ENCODE measurements at regions not wholly inside any gene's neighbourhood (a gene's known extent, or its start where the extent isn't known, plus 50 kb on each side); places are given as distances from the start of the nearest gene placed in this dataset.

- Mint-ChIP-seq H3K4me3 (no peak overlapping the region), H3K9me3 (no peaks in the 10 kb centered on the region), H3K36me3 (ENCODE audit: low read depth) (no peaks in the 10 kb centered on the region), H3K27ac (no peak overlapping the region), H3K27me3 (peaks cover 53% of the 10 kb centered on the region), H3K4me1 (ENCODE audit: low read depth) (peaks cover 7% of the 10 kb centered on the region)
- Histone ChIP-seq H3K27ac (ENCODE audit: low read depth in 1 of 2, low read length in 2 of 2) (no peak overlapping the region), H3K36me3 (ENCODE audit: insufficient read depth, low read length) (no peaks in the 10 kb centered on the region), H3K9me3 (ENCODE audit: control insufficient read depth in 1 of 2, insufficient read depth in 1 of 2, low read length in 2 of 2) (peaks cover 0 to 4% of the 10 kb centered on the region in 2 experiments), H3K27me3 (ENCODE audit: control insufficient read depth in 1 of 2, insufficient read depth in 2 of 2, low read length in 2 of 2) (peaks cover 4 to 7% of the 10 kb centered on the region in 2 experiments), H3K4me1 (ENCODE audit: insufficient read depth, low read length) (no peaks in the 10 kb centered on the region), H3K4me3 (ENCODE audit: low read length) (no peak overlapping the region)
- DNase-seq (no peak), ATAC-seq (ENCODE audit: poor library complexity) (no peak)
- CTCF ChIA-PET: no interaction called here
- intact Hi-C loops (cut with DNase I, micrococcal nuclease): loop anchor here in 1 of 2 experiments (5.0 kb wide), 1 partner anchor 1375 kb away; no protein-coding TSS in a partner anchor
- POLR2A ChIA-PET: no interaction called here
- no peak for TF ChIP-seq CTCF (IDR thresholded peaks at IDR 0.05)
Measured at GRCh38 chr1:163412221-163412620, 90.5 kb downstream of the NUF2 start.

GRCh38 chr1:163414778-163415177 is 93.0 kb downstream of the NUF2 start:
- intact Hi-C loops (cut with DNase I, micrococcal nuclease): loop anchor here in 1 of 2 experiments (5.0 kb wide), 1 partner anchor 1373 kb away; no protein-coding TSS in a partner anchor
- Mint-ChIP-seq H3K4me3 (no peak overlapping the region), H3K27ac (no peak overlapping the region), H3K36me3 (ENCODE audit: low read depth) (no peaks in the 10 kb centered on the region), H3K4me1 (ENCODE audit: low read depth) (peaks cover 7% of the 10 kb centered on the region), H3K9me3 (no peaks in the 10 kb centered on the region), H3K27me3 (peaks cover 39% of the 10 kb centered on the region)
- ChIA-PET POLR2A (no interaction called here), CTCF (no interaction called here)
- Histone ChIP-seq H3K4me3 (ENCODE audit: low read length) (no peak overlapping the region), H3K27me3 (ENCODE audit: control insufficient read depth in 1 of 2, insufficient read depth in 2 of 2, low read length in 2 of 2) (peaks cover 4 to 12% of the 10 kb centered on the region in 2 experiments), H3K36me3 (ENCODE audit: insufficient read depth, low read length) (no peaks in the 10 kb centered on the region), H3K9me3 (ENCODE audit: control insufficient read depth in 1 of 2, insufficient read depth in 1 of 2, low read length in 2 of 2) (peaks cover 0 to 3% of the 10 kb centered on the region in 2 experiments), H3K4me1 (ENCODE audit: insufficient read depth, low read length) (no peaks in the 10 kb centered on the region), H3K27ac (ENCODE audit: low read depth in 1 of 2, low read length in 2 of 2) (no peak overlapping the region)
- ATAC-seq (ENCODE audit: poor library complexity): no peak
- DNase-seq: no peak
- no peak for TF ChIP-seq CTCF (IDR thresholded peaks at IDR 0.05)

GRCh38 chr1:163421701-163422100 is 99.9 kb downstream of the NUF2 start:
- H3K27me3 Mint-ChIP-seq: peaks cover 5% of the 10 kb centered on the region
- H3K36me3 Mint-ChIP-seq (ENCODE audit: low read depth): no peaks in the 10 kb centered on the region
- no peaks in the 10 kb centered on the region for H3K4me1 Mint-ChIP-seq (ENCODE audit: low read depth)
- ATAC-seq (ENCODE audit: poor library complexity) (no peak), DNase-seq (no peak)
- H3K4me3 Mint-ChIP-seq: no peak overlapping the region
- Histone ChIP-seq H3K9me3 (ENCODE audit: control insufficient read depth in 1 of 2, insufficient read depth in 1 of 2, low read length in 2 of 2) (peaks cover 0 to 7% of the 10 kb centered on the region in 2 experiments), H3K4me3 (ENCODE audit: low read length) (no peak overlapping the region), H3K27me3 (ENCODE audit: control insufficient read depth in 1 of 2, insufficient read depth in 2 of 2, low read length in 2 of 2) (peaks cover 0 to 5% of the 10 kb centered on the region in 2 experiments), H3K4me1 (ENCODE audit: insufficient read depth, low read length) (no peaks in the 10 kb centered on the region), H3K27ac (ENCODE audit: low read depth in 1 of 2, low read length in 2 of 2) (no peak overlapping the region), H3K36me3 (ENCODE audit: insufficient read depth, low read length) (no peaks in the 10 kb centered on the region)
- H3K27ac Mint-ChIP-seq: no peak overlapping the region
- H3K9me3 Mint-ChIP-seq: no peaks in the 10 kb centered on the region
- POLR2A ChIA-PET: no interaction called here
- CTCF ChIA-PET: no interaction called here
- TF ChIP-seq CTCF (IDR thresholded peaks at IDR 0.05): no peak
- intact Hi-C loops (cut with DNase I, micrococcal nuclease): no loop called here
